Stomach (tissue), 4 donors: ENCODE measurements at regions not wholly inside any gene's neighbourhood (a gene's known extent, or its start where the extent isn't known, plus 50 kb on each side); places are given as distances from the start of the nearest gene placed in this dataset.

Source experiments
- CTCF ChIP-seq, 7 experiments: fragments of 450-650 bp in 4 of 7; fragments of 200-600 bp in 3 of 7; sonication (generic) in 3 of 7; IDR thresholded peaks; one replicate each; pipeline ENCODE4 v1.5.1; 2016 to 2019; ENCODE audit warnings: antibody characterized with exemption in 7 of 7, control low read depth in 2 of 7, mild to moderate bottlenecking in 1 of 7
- EP300 ChIP-seq: sonication (generic); formaldehyde crosslinking; IDR thresholded peaks from one replicate; pipeline ENCODE4 v1.6.1; 2017; ENCODE audit warnings: antibody characterized with exemption
- POLR2A ChIP-seq, 4 donors: fragments of 450-650 bp; IDR thresholded peaks; one replicate each; pipeline ENCODE4 v1.6.1; 2016; ENCODE audit warnings: antibody characterized with exemption in 4 of 4, control low read depth in 2 of 4, mild to moderate bottlenecking in 1 of 4, moderate library complexity in 1 of 4
- POLR2AphosphoS5 ChIP-seq, 3 donors: sonication (generic); formaldehyde crosslinking; IDR thresholded peaks; one replicate each; pipeline ENCODE4 v1.6.1; 2016; ENCODE audit warnings: antibody characterized with exemption in 3 of 3

- TF ChIP-seq CTCF (IDR thresholded peaks at IDR 0.05) (no peak), POLR2AphosphoS5 (IDR thresholded peaks at IDR 0.05) (no peak), POLR2A (IDR thresholded peaks at IDR 0.05) (no peak), EP300 (no peak)
Measured at GRCh38 chr20:48459722-48460395, 367.9 kb downstream of the PREX1 start.
